NCI-H2107 (cell line): ENCODE measurements at regions not wholly inside any gene's neighbourhood (a gene's known extent, or its start where the extent isn't known, plus 50 kb on each side); places are given as distances from the start of the nearest gene placed in this dataset.
"Not testable (repeated sequence)": the region's sequence is repeated elsewhere in the genome, so short reads cannot be mapped to it uniquely, and the experiment has no call there.

ENCODE experiments used
- DNase-seq: peaks from one replicate; lab custom pipeline; 2025; lab: John Stamatoyannopoulos, UW

GRCh38 chr9:135173066-135173465, 85.6 kb downstream of the OLFM1 start:
- DNase-seq, result no peak

GRCh38 chr9:135174248-135174647, 86.8 kb downstream of the OLFM1 start:
- no peak for DNase-seq

- no peak for DNase-seq
Observed at GRCh38 chr9:135174981-135175380, 87.5 kb downstream of the OLFM1 start.

DNA sequence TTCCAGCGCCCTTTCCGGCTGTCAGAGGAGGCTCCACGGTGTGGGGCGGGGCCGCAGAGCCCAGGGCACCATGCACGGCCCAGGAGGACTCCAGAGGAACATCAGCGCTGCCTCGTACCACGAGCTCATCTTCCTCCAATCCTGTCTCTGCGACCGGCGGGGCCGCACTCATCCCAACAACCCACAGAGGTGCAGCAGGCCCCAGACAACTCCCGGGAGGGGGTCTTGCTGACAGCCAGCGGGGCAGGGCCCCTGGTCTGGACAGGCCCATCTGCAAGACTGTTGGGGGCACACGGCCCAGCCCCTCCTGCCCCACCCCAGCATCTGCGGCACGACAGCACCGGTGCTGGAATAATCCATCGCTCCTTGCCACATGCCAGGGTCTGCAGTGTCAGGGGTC, 88.8 kb downstream of the OLFM1 start:
- no peak for DNase-seq

GRCh38 chr9:135177562-135177961, 90.1 kb downstream of the OLFM1 start:
- DNase-seq, result not testable (repeated sequence)

- no peak for DNase-seq
Observed at GRCh38 chr9:135178498-135178897, 91.0 kb downstream of the OLFM1 start.

GRCh38 chr9:135179041-135179440, 91.6 kb downstream of the OLFM1 start:
- no peak for DNase-seq

DNA sequence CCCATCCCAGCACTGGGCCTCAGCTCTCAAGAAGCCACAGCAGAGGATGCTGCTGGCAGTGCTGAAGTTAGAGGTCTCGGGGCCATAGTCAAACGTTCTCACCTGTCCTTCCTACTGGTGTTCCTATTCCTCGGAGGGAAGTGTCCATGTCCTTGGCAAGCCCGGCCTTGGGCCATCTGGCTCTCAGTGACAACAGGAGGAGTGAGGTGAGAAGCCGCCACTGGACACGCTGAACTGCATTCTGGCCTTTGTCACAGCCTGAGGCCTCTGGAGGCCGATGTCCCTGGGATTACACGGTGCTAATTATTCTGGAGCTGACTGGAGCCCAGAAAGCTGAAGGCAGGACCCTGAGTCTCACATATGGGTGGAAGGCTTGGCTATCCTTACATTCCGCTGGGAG, 92.5 kb downstream of the OLFM1 start:
- no peak for DNase-seq

DNA sequence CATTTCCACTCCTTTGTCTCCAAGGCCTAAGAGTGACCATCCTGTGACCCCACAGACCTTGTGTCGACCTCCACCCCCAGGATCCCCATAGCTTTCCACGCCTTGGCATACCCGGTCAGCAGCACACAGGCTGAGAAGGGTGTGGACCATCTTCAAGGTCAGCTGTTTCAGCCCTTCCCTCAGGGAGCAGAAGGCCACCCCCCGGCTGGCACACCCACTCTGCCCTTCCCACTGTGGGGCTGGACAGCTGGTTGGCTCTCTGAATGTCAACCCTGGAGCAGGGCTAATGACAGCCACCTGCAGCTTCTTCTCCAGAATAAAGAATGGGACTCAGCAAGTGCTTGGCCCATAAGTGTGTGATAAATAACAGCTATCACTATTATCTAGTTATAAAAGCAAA, 93.1 kb downstream of the OLFM1 start:
- DNase-seq, result no peak

GRCh38 chr9:135181336-135181735, 93.9 kb downstream of the OLFM1 start:
- no peak for DNase-seq

GRCh38 chr9:135181841-135182240, 94.4 kb downstream of the OLFM1 start:
- not testable (repeated sequence) for DNase-seq

DNA sequence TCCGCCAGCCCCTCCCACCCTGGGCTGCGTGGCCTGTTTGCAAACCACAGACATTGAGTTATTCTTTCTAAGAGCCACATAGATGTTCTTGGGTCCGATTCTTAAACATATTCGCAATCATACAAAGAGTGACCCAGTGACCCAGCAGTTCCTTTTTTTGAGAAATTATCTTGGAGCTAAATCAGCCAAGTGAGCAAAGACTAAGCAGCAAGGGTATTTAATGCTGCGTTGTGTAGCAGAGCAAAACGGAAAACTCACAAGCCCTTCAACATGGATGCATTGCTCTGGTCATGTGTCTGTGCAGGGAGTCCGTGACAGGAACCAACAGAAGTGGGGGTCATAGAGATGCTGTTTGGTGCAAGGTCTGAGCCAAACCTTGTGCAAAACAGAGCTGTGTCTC, 95.6 kb downstream of the OLFM1 start:
- DNase-seq, result no peak

- DNase-seq, result no peak
Observed at GRCh38 chr9:135183528-135184180, 96.2 kb downstream of the OLFM1 start.

- DNase-seq, result no peak
Observed at GRCh38 chr9:135184181-135185053, 96.9 kb downstream of the OLFM1 start.

DNA sequence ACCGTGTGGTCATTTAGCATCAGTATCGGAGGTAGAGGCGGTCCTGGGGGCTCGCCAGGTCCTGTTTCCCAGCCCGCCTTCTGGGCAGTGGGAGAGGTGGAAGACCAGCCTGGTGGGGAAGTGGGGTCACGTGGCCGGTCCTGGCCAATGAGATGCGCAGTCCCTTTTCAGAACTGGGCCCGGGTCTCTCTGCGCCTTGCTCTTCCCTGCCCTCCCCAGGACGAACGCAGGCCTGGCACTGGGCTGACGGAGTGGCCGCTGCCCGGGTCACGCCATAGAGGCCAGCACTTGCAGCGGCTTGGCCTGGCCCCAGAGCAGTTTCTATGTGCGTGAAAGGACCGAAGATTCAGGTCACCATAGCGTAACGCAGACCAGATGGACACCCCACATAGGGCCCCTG, 97.6 kb downstream of the OLFM1 start:
- DNase-seq, result no peak

GRCh38 chr9:135186248-135187164, 99.0 kb downstream of the OLFM1 start:
- no peak for DNase-seq

DNA sequence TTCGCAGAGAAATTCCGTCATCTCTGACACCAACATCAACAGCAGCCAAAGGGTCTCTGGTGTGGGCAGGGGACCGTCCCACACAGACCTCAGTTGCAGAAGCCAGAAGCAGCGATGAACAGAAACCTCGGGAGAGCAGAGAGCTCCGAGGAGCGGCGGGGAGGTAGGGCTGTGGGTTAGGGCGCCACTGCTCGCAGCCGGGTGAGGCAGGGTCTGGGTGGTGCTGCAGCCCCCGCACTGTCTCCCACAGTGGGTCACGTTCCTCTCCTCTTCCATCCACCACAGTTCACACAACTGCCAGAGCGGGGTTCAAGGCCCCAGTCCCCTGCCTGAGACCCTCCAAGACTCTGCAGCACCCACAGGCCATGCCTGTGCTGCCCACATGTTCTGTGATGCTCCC, 99.9 kb downstream of the OLFM1 start:
- no peak for DNase-seq

GRCh38 chr9:135188681-135189151, 101.2 kb downstream of the OLFM1 start:
- no peak for DNase-seq

DNA sequence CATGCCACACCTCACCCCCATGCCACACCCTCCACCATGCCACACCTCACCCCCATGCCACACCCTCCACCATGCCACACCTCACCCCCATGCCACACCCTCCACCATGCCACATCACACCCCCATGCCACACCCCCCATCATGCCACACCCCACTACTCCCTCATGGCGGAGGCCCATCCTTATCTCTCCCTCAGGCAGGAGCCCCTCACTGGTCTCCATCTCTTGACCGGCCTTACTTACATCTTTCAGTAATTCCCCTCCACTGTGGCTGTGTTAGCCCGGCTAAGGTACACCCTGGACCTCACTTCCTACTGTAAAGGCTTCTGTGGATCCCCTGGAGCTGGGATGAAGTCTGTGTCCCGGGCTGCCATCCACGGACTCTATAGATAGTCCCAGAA, 102.0 kb downstream of the OLFM1 start:
- no peak for DNase-seq

- no peak for DNase-seq
Observed at GRCh38 chr9:135190789-135191577, 103.5 kb downstream of the OLFM1 start.

GRCh38 chr9:135192686-135193085, 105.2 kb downstream of the OLFM1 start:
- DNase-seq, result no peak
